Epidermal melanocyte (primary cell): ENCODE measurements at regions not wholly inside any gene's neighbourhood (a gene's known extent, or its start where the extent isn't known, plus 50 kb on each side); places are given as distances from the start of the nearest gene placed in this dataset.

Experiments
- DNase-seq: peaks from one replicate; pipeline ENCODE4 v3.0.0; 2011; ENCODE audit warnings: low spot score; ENCODE audit not compliant: insufficient read length

GRCh38 chr4:20590849-20591248 lies 109.4 kb upstream of the PACRGL start:
- no peak for DNase-seq

GRCh38 chr4:20591571-20591970 lies 108.7 kb upstream of the PACRGL start:
- no peak for DNase-seq

GRCh38 chr4:20592013-20592412 lies 108.2 kb upstream of the PACRGL start:
- DNase-seq, result no peak

- no peak for DNase-seq
Observed at GRCh38 chr4:20592663-20593062, 107.6 kb upstream of the PACRGL start.

- DNase-seq, result no peak
Observed at GRCh38 chr4:20598626-20599025, 101.6 kb upstream of the PACRGL start.

- no peak for DNase-seq
Observed at GRCh38 chr4:20603671-20604313, 96.5 kb upstream of the PACRGL start.

GRCh38 chr4:20612313-20612712 lies 87.9 kb upstream of the PACRGL start:
- DNase-seq, result no peak

GRCh38 chr4:20614816-20615215 lies 85.4 kb upstream of the PACRGL start:
- DNase-seq, result no peak

- DNase-seq, result no peak
Observed at GRCh38 chr4:20615486-20616260, 84.6 kb upstream of the PACRGL start.

- no peak for DNase-seq
Observed at GRCh38 chr4:20616313-20616712, 83.9 kb upstream of the PACRGL start.

GRCh38 chr4:20616848-20617247 lies 83.4 kb upstream of the PACRGL start:
- no peak for DNase-seq

GRCh38 chr4:20617678-20618396 lies 82.4 kb upstream of the PACRGL start:
- no peak for DNase-seq

GRCh38 chr4:20618731-20619130 lies 81.5 kb upstream of the PACRGL start:
- no peak for DNase-seq

- no peak for DNase-seq
Observed at GRCh38 chr4:20621476-20621875, 78.8 kb upstream of the PACRGL start.

- no peak for DNase-seq
Observed at GRCh38 chr4:20622701-20623100, 77.6 kb upstream of the PACRGL start.

GRCh38 chr4:20623939-20624338 lies 76.3 kb upstream of the PACRGL start:
- DNase-seq, result no peak

GRCh38 chr4:20624793-20625374 lies 75.4 kb upstream of the PACRGL start:
- no peak for DNase-seq

GRCh38 chr4:20625426-20625825 lies 74.8 kb upstream of the PACRGL start:
- no peak for DNase-seq

GRCh38 chr4:20626326-20627005 lies 73.8 kb upstream of the PACRGL start:
- DNase-seq, result no peak

GRCh38 chr4:20627866-20628265 lies 72.4 kb upstream of the PACRGL start:
- no peak for DNase-seq
